ENCODE measurements at regions not wholly inside any gene's neighbourhood (a gene's known extent, or its start where the extent isn't known, plus 50 kb on each side); places are given as distances from the start of the nearest gene placed in this dataset.

- TF ChIP-seq CTCF (IDR thresholded peaks at IDR 0.05) (no peak), POLR2A (IDR thresholded peaks at IDR 0.05) (no peak)
Measured at GRCh38 chr20:55741801-55742200, 263.5 kb downstream of the CBLN4 start.

Measured in vagina (tissue), 2 donors.